GM21717 (cell line): ENCODE measurements at regions not wholly inside any gene's neighbourhood (a gene's known extent, or its start where the extent isn't known, plus 50 kb on each side); places are given as distances from the start of the nearest gene placed in this dataset.

ENCODE experiments used
- ATAC-seq: cut with Tn5 transposase; IDR thresholded peaks from one replicate; pipeline ENCODE4 v1.9.1; 2021; ENCODE audit warnings: mild to moderate bottlenecking, moderate library complexity; ENCODE audit not compliant: unreplicated experiment

DNA sequence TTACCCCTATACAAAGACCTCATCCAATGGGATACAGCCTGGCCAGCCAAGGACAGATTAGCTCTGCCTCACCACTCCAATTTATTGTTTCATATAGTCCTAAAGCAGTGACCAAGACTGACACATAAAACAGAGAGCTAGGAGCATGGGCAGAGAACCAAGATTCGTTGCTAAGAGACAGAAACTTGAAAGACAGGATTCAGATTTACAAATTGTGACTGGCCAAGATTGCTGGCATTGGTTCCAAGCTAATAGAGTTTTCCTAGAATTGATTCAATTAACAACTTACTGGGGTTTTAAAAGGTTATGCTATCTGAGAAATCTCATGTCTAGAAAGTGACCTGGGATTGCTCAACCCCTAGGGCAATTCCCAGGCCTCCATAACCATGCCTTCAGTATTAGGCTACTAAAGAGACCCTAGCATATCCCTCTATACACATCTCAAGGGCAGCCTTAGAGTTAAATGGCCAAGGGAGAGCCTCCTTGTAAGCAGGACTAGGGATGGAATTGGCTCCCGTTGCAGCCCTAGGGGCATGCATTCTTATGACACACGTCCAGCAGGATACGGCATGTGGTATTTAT, 75.6 kb downstream of the ICOS start:
- ATAC-seq: no peak

- no peak for ATAC-seq
Measured at GRCh38 chr2:204015118-204015843, 78.7 kb downstream of the ICOS start.

- ATAC-seq: no peak
Measured at GRCh38 chr2:204018717-204019116, 82.2 kb downstream of the ICOS start.

DNA sequence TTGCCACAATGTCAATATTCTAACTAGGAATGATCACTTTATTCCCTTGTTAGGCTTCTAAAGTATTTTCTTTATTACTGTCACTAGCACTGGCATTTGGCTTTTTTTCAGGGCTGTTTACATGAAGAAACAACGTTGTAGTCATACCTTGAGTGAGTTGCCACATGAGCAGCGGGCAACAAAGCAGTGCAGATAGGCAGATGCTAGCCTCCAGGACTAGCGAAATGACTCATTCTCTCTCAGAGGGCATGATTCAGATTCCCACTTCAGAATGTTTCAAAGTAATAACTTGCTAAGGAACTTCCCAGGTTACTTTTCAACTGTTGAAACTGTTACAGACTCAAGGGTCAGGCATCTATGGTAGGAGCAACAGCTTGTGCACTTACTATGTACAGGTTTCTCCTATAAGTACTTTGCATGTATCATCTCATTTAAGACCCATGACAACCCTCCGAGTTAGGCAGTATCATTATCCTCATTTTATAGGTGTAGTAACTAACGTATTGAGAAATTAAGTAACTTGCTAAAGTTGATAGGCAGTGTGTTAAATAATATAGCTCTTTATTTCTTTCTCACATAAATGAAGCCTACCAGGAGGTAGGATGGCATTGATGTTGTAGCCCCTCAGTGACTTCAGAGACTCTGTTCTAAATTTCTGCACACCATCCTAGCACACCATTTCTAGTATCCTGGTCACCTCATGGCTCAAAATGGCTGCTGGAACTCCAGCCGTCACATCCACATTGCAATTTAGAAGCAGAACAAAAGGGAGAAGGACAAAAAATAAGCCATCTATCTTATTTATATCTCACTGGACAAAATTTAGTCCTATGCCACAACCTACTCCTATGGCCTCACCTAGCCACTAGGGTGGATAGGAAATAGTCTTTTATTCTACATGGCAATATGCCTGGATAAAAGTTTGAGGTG, 83.3 kb downstream of the ICOS start:
- ATAC-seq: peak; percentile 83

DNA sequence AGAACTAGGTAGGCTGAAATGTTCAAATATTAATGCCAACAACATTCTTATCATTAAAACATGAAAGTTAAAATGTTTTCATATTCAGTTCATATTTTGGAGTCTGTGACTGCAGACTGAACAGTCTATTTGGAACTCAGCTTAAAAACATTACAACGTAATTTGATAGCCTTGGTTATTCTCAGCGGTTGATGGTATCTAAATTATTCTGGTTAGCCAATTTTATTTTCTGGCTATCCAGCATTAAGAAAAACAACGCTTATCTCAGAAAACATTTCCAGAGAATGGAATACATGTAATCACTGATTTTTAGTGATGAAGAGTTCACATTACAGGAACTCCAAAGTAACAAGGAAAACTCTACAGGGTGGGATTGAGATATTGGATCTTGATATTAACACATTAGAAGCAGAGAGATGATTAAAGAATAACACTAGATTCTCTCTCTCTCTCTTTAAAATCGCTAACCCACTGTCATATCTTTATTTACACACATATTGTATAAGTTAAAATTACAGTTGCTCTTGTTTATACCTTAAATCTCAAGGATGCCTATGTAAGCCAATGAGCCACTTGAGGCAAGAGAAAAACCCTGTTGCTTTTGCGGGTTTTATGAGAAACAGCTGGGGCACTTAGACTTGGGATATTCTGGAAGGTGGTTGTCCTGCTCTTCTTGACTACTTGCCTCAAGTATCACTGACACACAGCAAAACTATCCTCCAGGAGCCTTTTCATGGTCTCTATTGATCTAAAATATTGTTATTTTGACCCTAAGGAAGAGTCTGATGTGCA, 84.9 kb downstream of the ICOS start:
- ATAC-seq: no peak

GRCh38 chr2:204022550-204022949, 86.0 kb downstream of the ICOS start:
- no peak for ATAC-seq

DNA sequence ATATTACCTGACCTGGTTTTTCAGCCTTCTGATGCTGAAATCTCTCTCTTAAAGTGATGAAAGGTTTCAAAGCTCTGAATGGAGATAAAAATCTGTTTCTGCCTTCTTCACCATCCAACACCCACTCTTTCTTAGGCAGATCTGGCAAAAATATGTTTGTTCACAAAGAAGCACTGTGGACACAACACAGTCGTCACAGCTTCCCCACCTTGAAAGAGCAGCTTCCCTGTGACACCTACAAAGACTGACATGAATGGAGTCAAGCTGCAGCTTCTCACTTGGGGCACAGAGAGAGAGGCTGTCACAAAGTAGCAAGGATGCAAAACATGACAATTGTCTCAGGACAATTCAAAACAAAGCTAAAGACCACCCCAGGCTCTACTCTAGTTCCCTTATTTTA, 86.5 kb downstream of the ICOS start:
- no peak for ATAC-seq

DNA sequence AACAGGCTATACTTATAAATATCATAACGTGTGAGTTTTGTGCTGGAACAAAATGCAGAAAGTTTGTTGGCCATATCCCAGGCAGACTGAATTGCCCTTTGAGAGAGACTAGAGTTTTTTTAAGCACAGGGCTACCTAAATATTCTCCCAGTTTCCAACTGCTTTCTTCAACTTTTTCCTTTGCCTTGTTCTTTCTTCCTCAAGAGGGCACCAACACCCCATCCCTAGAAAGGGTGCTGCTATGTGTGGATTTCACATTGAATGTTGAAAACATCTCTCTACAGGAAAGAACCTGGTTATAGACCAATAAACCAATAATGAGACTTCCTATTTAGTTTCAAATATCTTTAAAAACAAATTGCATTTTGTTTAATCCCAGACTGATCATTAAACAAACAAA, 87.9 kb downstream of the ICOS start:
- ATAC-seq: no peak

GRCh38 chr2:204024906-204025475, 88.4 kb downstream of the ICOS start:
- no peak for ATAC-seq

GRCh38 chr2:204026294-204026693, 89.7 kb downstream of the ICOS start:
- ATAC-seq: no peak

DNA sequence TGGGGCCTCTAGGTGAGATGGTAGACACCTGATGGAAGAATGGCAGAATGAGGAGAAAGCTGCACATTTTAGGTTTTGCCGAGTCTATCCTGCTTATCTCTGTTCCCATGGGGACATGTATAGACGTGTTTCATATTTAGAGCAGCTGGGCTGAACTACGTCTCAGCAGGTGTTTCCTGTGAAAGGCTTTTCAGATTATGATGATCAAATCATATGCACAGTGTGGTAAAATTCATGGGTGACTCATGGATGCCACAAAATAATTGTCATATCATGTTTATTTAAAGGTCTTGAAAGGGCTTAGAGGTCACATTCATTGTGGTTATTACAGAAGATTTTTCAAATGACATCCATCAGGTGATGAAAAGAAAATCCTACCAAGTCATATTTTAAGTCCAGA, 90.5 kb downstream of the ICOS start:
- peak; percentile 84 for ATAC-seq

DNA sequence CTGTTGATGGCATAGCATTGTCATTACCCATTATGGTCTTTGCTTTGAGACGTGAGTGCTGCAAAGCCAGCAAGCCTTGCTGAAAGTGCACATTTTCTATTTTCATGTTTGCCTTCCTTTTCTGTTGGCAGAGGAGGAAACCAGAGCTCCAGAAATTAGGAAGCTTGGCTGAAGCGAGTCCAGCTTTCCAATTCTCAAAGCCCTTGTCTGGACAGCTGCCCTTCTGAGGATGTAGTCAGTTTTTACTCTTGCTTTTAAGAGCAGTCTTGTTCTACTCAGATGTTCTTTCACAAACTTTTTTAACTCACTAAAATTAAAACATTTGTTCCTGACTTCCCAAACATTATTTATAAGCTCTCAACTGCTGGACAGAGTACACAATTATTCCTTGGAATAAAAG, 93.8 kb downstream of the ICOS start:
- no peak for ATAC-seq

DNA sequence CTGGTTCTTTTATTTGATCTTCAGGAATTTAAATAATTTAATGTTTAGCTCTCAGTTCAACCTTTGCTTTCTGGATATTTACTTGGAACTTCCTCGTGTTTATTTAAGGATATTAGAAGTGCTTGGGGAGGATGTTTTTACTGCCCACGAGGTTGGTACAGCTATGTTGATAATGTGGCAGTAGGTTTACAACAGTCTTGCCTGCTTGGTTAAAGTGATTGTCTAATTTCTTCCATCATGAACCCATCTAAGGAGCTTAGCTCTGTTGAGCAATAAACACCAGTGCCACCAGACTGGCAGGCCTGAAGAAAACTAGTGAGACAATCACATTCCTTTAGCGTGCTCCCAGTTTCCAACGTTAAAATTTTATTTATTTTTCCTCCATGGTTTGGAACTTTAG, 94.5 kb downstream of the ICOS start:
- no peak for ATAC-seq

GRCh38 chr2:204032301-204032700, 95.7 kb downstream of the ICOS start:
- ATAC-seq: no peak

DNA sequence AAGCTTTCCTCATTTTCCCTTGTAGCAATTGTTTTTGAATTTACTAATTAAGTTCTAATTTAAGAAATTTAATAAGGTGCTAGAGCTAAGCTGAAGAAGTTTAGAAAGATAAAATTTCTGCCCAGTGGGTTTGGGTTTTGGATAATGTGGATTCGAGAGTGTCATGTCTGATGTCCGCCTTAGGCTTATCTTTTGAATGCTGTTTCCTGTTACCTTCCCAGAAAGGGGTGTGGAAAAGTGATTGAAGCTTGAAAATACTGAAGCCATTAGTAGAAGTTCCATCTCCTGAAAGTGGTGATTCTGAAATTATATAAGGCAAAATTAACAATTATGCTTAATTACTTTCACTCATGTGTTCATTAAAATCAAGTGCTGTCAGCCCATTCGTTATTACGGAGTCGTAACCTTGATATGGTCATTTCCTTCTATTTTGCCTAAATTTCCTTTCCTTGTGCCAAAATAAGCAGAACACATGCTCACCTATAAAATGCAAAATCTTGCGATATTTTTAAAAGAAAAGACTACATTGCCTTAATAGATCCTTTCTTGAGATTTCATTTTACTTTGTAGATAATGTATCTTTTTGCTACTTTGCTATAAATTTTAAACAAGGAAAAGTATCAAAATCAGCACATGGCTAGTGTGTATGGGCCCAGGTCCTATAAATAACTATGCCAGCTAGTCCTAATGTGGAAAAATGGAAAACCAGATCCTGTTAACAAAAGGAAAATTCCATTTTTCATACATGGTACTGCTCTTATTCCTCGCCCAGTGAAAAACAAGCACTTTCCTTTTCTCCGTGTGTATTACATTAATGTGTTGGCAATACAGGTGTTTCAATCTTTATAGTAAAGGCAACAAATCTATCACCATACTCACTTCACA, 97.3 kb downstream of the ICOS start:
- no peak for ATAC-seq

- no peak for ATAC-seq
Measured at GRCh38 chr2:204036706-204037105, 100.1 kb downstream of the ICOS start.

DNA sequence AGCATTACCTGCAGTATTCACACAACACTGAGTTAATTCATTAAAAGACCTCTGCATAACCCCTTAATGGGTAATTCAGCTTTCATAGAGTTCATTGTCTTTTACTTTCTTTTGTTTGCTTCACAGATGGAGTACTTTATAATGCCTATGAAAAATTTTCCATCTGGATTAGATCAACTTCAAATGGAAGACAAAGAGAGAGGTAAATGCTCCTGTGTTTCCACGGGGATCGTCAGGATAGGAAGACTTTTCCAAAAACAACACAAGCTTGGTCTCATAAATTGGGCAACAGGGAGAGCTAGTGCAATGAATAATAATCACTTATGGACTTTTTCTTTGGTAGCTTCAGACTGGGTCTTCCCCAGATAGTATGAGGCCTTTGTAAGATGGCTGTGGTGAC, 100.7 kb downstream of the ICOS start:
- no peak for ATAC-seq

- ATAC-seq: no peak
Measured at GRCh38 chr2:204039298-204039838, 102.8 kb downstream of the ICOS start.

DNA sequence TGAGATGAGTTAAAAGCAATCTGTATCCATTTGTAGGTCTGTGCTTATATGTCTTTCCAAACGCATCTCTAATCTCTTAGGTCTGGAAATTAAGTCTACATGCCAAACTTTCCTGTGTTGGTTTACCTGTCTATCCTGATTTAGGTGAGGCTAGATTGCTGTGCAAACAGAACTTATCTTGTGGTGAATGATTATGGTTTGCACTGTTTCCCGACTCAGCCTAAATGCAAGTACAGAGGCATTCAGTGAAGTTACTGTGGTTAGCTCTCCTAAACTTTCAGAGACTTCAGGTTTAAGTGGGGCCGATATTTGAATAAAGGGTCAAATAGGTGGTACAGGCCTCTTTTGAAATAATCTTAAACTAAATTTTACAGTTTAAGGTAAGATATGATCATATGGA, 103.5 kb downstream of the ICOS start:
- ATAC-seq: no peak
